ENCODE measurements at regions not wholly inside any gene's neighbourhood (a gene's known extent, or its start where the extent isn't known, plus 50 kb on each side); places are given as distances from the start of the nearest gene placed in this dataset.

GRCh38 chr6:42507195-42507594 is 55.5 kb upstream of the TRERF1 start:
- TF ChIP-seq CTCF (IDR thresholded peaks at IDR 0.05) (no peak), POLR2A (IDR thresholded peaks at IDR 0.05) (no peak)

Measured in transverse colon (tissue), 3 donors.